H1 (cell line): ENCODE measurements at regions not wholly inside any gene's neighbourhood (a gene's known extent, or its start where the extent isn't known, plus 50 kb on each side); places are given as distances from the start of the nearest gene placed in this dataset.
A peak's percentile ranks its signal among the peaks of the same experiment; 100 is the strongest.

Experiments
- CTCF ChIA-PET: fragments of 300-600 bp; sonication (Branson Sonifier 250); formaldehyde crosslinking; loops from one replicate; lab custom pipeline; 2021; ENCODE audit not compliant: partially characterized antibody; lab: Charles Lee
- POLR2A ChIA-PET: fragments of 300-600 bp; sonication (Branson Sonifier 250); formaldehyde crosslinking; loops from one replicate; lab custom pipeline; 2021; ENCODE audit warnings: inconsistent platforms; ENCODE audit not compliant: partially characterized antibody; lab: Charles Lee
- DNase-seq, 2 experiments: peaks; one replicate each; pipeline versions ENCODE4 v3.0.0 to v3.0.0-alpha.2; 2010 to 2022; ENCODE audit warnings: low spot score in 2 of 2, low read depth in 1 of 2, mixed read lengths in 1 of 2
- FAIRE-seq: peaks from 2 replicates; lab custom pipeline; 2011; peaks lifted over from hg19 to GRCh38; lab: Jason Lieb, UNC
- H2AFZ ChIP-seq: 2 replicates; pipeline ENCODE4 v1.8.1; 2012; ENCODE audit warnings: low read length, inconsistent platforms
- H2AK5ac ChIP-seq: 2 replicates; pipeline ENCODE4 v1.6.1; 2013; ENCODE audit warnings: low read depth, low read length
- H2BK120ac ChIP-seq: replicated peaks from 2 replicates; pipeline ENCODE3; 2013; ENCODE audit warnings: low read depth, low read length, inconsistent platforms
- H2BK12ac ChIP-seq: 2 replicates; pipeline ENCODE4 v1.6.1; 2013; ENCODE audit warnings: low read depth, low read length
- H2BK15ac ChIP-seq: 2 replicates; pipeline ENCODE4 v1.6.1; 2013; ENCODE audit warnings: low read length
- H2BK20ac ChIP-seq: 2 replicates; pipeline ENCODE4 v1.6.1; 2013; ENCODE audit warnings: low read length
- H2BK5ac ChIP-seq: 2 replicates; pipeline ENCODE4 v1.6.1; 2013; ENCODE audit warnings: low read depth, low read length
- H3K14ac ChIP-seq: 2 replicates; pipeline ENCODE4 v1.6.1; 2013; ENCODE audit warnings: inconsistent platforms; ENCODE audit not compliant: insufficient read length
- H3K18ac ChIP-seq: 2 replicates; pipeline ENCODE4 v1.6.1; 2013; ENCODE audit warnings: low read length; ENCODE audit errors: extremely low read depth
- H3K23ac ChIP-seq: 2 replicates; pipeline ENCODE4 v1.6.1; 2013; ENCODE audit warnings: inconsistent platforms; ENCODE audit not compliant: insufficient read length
- H3K23me2 ChIP-seq: 2 replicates; pipeline ENCODE4 v1.6.1; 2013; ENCODE audit warnings: low read depth, low read length
- H3K27ac ChIP-seq: 2 replicates; pipeline ENCODE4 v1.6.1; 2011; ENCODE audit warnings: low read depth, low read length, inconsistent platforms
- H3K27me3 ChIP-seq, 4 experiments: replicated peaks in 1 of 4; 1 replicate in 1 of 4; 2 replicates in 3 of 4; pipeline versions ENCODE4 v1.6.1 to v1.8.1; 2011 to 2013; ENCODE audit warnings: low read length in 3 of 4, mild to moderate bottlenecking in 3 of 4, inconsistent platforms in 2 of 4, mixed read lengths in 2 of 4, moderate library complexity in 1 of 4; ENCODE audit not compliant: control insufficient read depth in 3 of 4, insufficient read depth in 3 of 4; ENCODE audit errors: extremely low read depth in 1 of 4
- H3K36me3 ChIP-seq, 4 experiments: 2 replicates each; pipeline versions ENCODE4 v1.6.1 to v1.8.1; 2011 to 2013; ENCODE audit warnings: mild to moderate bottlenecking in 4 of 4, low read length in 3 of 4, moderate library complexity in 2 of 4, control low read depth in 1 of 4, inconsistent platforms in 1 of 4; ENCODE audit not compliant: insufficient read depth in 4 of 4, control insufficient read depth in 2 of 4
- H3K4ac ChIP-seq: replicated peaks from 2 replicates; pipeline ENCODE3; 2013; ENCODE audit warnings: low read length, low read depth, mixed read lengths, inconsistent platforms; ENCODE audit not compliant: insufficient read length
- H3K4me1 ChIP-seq, 4 experiments: replicated peaks in 1 of 4; 1 replicate in 1 of 4; 2 replicates in 3 of 4; pipeline versions ENCODE4 v1.6.1 to v1.8.1; 2011 to 2013; ENCODE audit warnings: low read length in 3 of 4, inconsistent platforms in 2 of 4, mixed read lengths in 1 of 4; ENCODE audit not compliant: insufficient read depth in 4 of 4, control insufficient read depth in 3 of 4
- H3K4me2 ChIP-seq, 2 experiments: 2 replicates each; pipeline versions ENCODE4 v1.6.1 to v1.8.1; 2011 to 2013; ENCODE audit warnings: low read depth in 2 of 2, low read length in 2 of 2, control low read depth in 1 of 2, inconsistent platforms in 1 of 2, mild to moderate bottlenecking in 1 of 2; ENCODE audit not compliant: insufficient read depth in 1 of 2
- H3K4me3 ChIP-seq, 4 experiments: fragments of 200-600, 300-600 bp in 1 of 4; sonication (generic), shearing (Covaris generic), sonication (Bioruptor Twin) in 1 of 4; 2 replicates each; pipeline versions ENCODE4 v1.5.1 to v1.8.1; 2011 to 2016; ENCODE audit warnings: low read length in 4 of 4, low read depth in 3 of 4, control low read depth in 2 of 4, inconsistent platforms in 2 of 4, mild to moderate bottlenecking in 2 of 4, mixed read lengths in 1 of 4, moderate library complexity in 1 of 4; ENCODE audit not compliant: insufficient read depth in 2 of 4; ENCODE audit errors: extremely low read depth in 1 of 4
- H3K56ac ChIP-seq: replicated peaks from 2 replicates; pipeline ENCODE3; 2013; ENCODE audit warnings: low read depth, mild to moderate bottlenecking, mixed read lengths, low read length, inconsistent platforms; ENCODE audit not compliant: insufficient read length
- H3K79me1 ChIP-seq: 2 replicates; pipeline ENCODE4 v1.6.1; 2013; ENCODE audit warnings: low read depth, low read length, control low read depth
- H3K79me2 ChIP-seq, 2 experiments: 2 replicates each; pipeline versions ENCODE4 v1.6.1 to v1.8.1; 2012 to 2013; ENCODE audit warnings: low read length in 2 of 2, mild to moderate bottlenecking in 2 of 2, inconsistent platforms in 1 of 2; ENCODE audit not compliant: insufficient read depth in 2 of 2, control insufficient read depth in 1 of 2
- H3K9ac ChIP-seq, 4 experiments: replicated peaks in 1 of 4; 1 replicate in 1 of 4; 2 replicates in 3 of 4; pipeline versions ENCODE4 v1.6.1 to v1.8.1; 2011 to 2013; ENCODE audit warnings: low read depth in 3 of 4, low read length in 3 of 4, control low read depth in 2 of 4, mild to moderate bottlenecking in 2 of 4, moderate library complexity in 2 of 4, inconsistent platforms in 1 of 4; ENCODE audit errors: extremely low read depth in 1 of 4
- H3K9me3 ChIP-seq, 2 experiments: 2 replicates each; pipeline versions ENCODE4 v1.6.1 to v1.8.1; 2012 to 2013; ENCODE audit warnings: mild to moderate bottlenecking in 2 of 2, moderate library complexity in 2 of 2, control low read depth in 1 of 2, inconsistent platforms in 1 of 2, low read depth in 1 of 2, low read length in 1 of 2, mixed read lengths in 1 of 2; ENCODE audit not compliant: insufficient read depth in 2 of 2
- H4K20me1 ChIP-seq, 2 experiments: replicated peaks in 1 of 2; 2 replicates each; pipeline versions ENCODE3 to v1.8.1; 2011 to 2013; ENCODE audit warnings: inconsistent platforms in 2 of 2, low read length in 2 of 2, mild to moderate bottlenecking in 1 of 2; ENCODE audit not compliant: insufficient read depth in 2 of 2, control insufficient read depth in 1 of 2
- H4K5ac ChIP-seq: 2 replicates; pipeline ENCODE4 v1.6.1; 2013; ENCODE audit warnings: low read length, low read depth, mixed read lengths, inconsistent platforms; ENCODE audit not compliant: insufficient read length
- H4K8ac ChIP-seq: 2 replicates; pipeline ENCODE4 v1.8.0; 2013; ENCODE audit warnings: mild to moderate bottlenecking, moderate library complexity, low read length, inconsistent platforms; ENCODE audit not compliant: insufficient read depth; ENCODE audit errors: extremely low read depth
- H4K91ac ChIP-seq: replicated peaks from 2 replicates; pipeline ENCODE3; 2013; ENCODE audit warnings: low read length, mixed read lengths, inconsistent platforms; ENCODE audit not compliant: insufficient read length
- ATF2 ChIP-seq: IDR thresholded peaks from 2 replicates; pipeline ENCODE4 v1.6.1; 2012; ENCODE audit warnings: low read length, inconsistent platforms
- ATF3 ChIP-seq: IDR thresholded peaks from 2 replicates; pipeline ENCODE4 v1.6.1; 2011; ENCODE audit warnings: low read depth, mild to moderate bottlenecking, low read length; ENCODE audit not compliant: insufficient read depth
- BACH1 ChIP-seq: IDR thresholded peaks from 2 replicates; pipeline ENCODE4 v1.6.1; 2012; ENCODE audit warnings: low read length, improper control_type of control experiment
- BRCA1 ChIP-seq: IDR thresholded peaks from 2 replicates; pipeline ENCODE4 v1.6.1; 2012; ENCODE audit warnings: low read depth, low read length, improper control_type of control experiment
- CEBPB ChIP-seq: IDR thresholded peaks from 2 replicates; pipeline ENCODE4 v1.6.1; 2012; ENCODE audit warnings: low read depth, low read length
- MAFK ChIP-seq: IDR thresholded peaks from 2 replicates; pipeline ENCODE4 v1.6.1; 2012; ENCODE audit warnings: low read depth, mild to moderate bottlenecking, improper control_type of control experiment, low read length
- NRF1 ChIP-seq: IDR thresholded peaks from 2 replicates; pipeline ENCODE4 v1.6.1; 2011; ENCODE audit warnings: mild to moderate bottlenecking, low read depth, low read length, improper control_type of control experiment
- POLR2A ChIP-seq, 2 experiments: IDR thresholded peaks; 1 replicate in 1 of 2; 2 replicates in 1 of 2; pipeline ENCODE4 v1.6.1; 2011; ENCODE audit warnings: low read depth in 2 of 2, low read length in 2 of 2, mild to moderate bottlenecking in 2 of 2; ENCODE audit errors: control extremely low read depth in 1 of 2
- RXRA ChIP-seq: IDR thresholded peaks from 2 replicates; pipeline ENCODE4 v1.6.1; 2011; ENCODE audit warnings: low read depth, mild to moderate bottlenecking, low read length, moderate library complexity; ENCODE audit not compliant: insufficient read depth
- SP1 ChIP-seq: IDR thresholded peaks from 2 replicates; pipeline ENCODE4 v1.6.1; 2011; ENCODE audit warnings: low read depth, low read length
- SUZ12 ChIP-seq: fragments of 200-600 bp; sonication (generic); IDR thresholded peaks from 2 replicates; pipeline ENCODE4 v1.6.1; 2012; ENCODE audit warnings: mild to moderate bottlenecking, inconsistent platforms, low read length, moderate library complexity, mixed read lengths
- TCF12 ChIP-seq: IDR thresholded peaks from 2 replicates; pipeline ENCODE4 v1.6.1; 2011; ENCODE audit warnings: low read depth, mild to moderate bottlenecking, low read length
- TEAD4 ChIP-seq: IDR thresholded peaks from 2 replicates; pipeline ENCODE4 v1.6.1; 2012; ENCODE audit warnings: low read depth, low read length, inconsistent platforms, mixed read lengths
- YY1 ChIP-seq: IDR thresholded peaks from 2 replicates; pipeline ENCODE4 v1.6.1; 2011; ENCODE audit warnings: low read depth, mild to moderate bottlenecking, low read length
- WGBS, 2 experiments: shearing (Covaris generic) in 1 of 2; methylation state at CpG; one replicate each; pipeline versions ENCODE4 v1.1.6 to v1.1.7; 2013 to 2015; ENCODE audit warnings: low lambda C conversion rate in 2 of 2, mixed read lengths in 2 of 2, inconsistent platforms in 1 of 2, low coverage in 1 of 2, missing lambda C conversion rate in 1 of 2; ENCODE audit not compliant: insufficient replicate concordance in 2 of 2, insufficient coverage in 1 of 2, insufficient read length in 1 of 2; ENCODE audit errors: extremely low coverage in 1 of 2, missing lambda C conversion rate in 1 of 2; 5-methylcytosine and 5-hydroxymethylcytosine counted together

GRCh38 chr12:92234533-92234932 is 88.9 kb upstream of the BTG1 start:
- Histone ChIP-seq H3K4me1 (no peaks in the 10 kb centered on the region), H4K91ac (no peak overlapping the region), H3K23ac (no peak overlapping the region), H2AK5ac (no peak overlapping the region), H3K36me3 (no peaks in the 10 kb centered on the region), H3K14ac (no peak overlapping the region), H2BK20ac (no peak overlapping the region), H3K4me3 (no peak overlapping the region), H3K9ac (no peak overlapping the region), H3K4ac (no peak overlapping the region), H3K79me1 (no peaks in the 10 kb centered on the region), H3K23me2 (no peaks in the 10 kb centered on the region), H3K4me2 (no peak overlapping the region), H2BK5ac (no peak overlapping the region), H3K56ac (no peak overlapping the region), H3K27ac (no peak overlapping the region), H3K27me3 (no peaks in the 10 kb centered on the region), H3K79me2 (no peaks in the 10 kb centered on the region), H2BK12ac (no peak overlapping the region), H2BK15ac (no peak overlapping the region), H3K18ac (no peak overlapping the region), H3K9me3 (no peaks in the 10 kb centered on the region), H4K5ac (no peak overlapping the region), H4K20me1 (peaks cover 0 to 1% of the 10 kb centered on the region in 2 experiments), H4K8ac (no peak overlapping the region), H2BK120ac (no peak overlapping the region), H2AFZ (peak overlapping the region; percentile 80)
- WGBS, 2 experiments = 100% methylated on average over 1 of the region's 1 CpG; no CpG with 5 or more reads in 1 of the 2 experiments
- DNase-seq = no peak
- no peak for FAIRE-seq
- CTCF ChIA-PET = no interaction called here
- POLR2A ChIA-PET = interaction anchor here (1.2 kb wide), 1 partner anchor 90 kb away, joined by 4 read pairs; no protein-coding TSS in a partner anchor
- no peak for TF ChIP-seq MAFK
- TF ChIP-seq POLR2A (IDR thresholded peaks at IDR 0.05; ENCODE audit: control extremely low read depth in 1 of 2, low read depth in 2 of 2, low read length in 2 of 2) = no peak
- TF ChIP-seq CEBPB = no peak
- no peak for TF ChIP-seq YY1
- TF ChIP-seq TEAD4 = no peak
- TF ChIP-seq BRCA1 = no peak
- TF ChIP-seq SUZ12 = no peak
- TF ChIP-seq TCF12 = no peak
- TF ChIP-seq NRF1 = no peak
- TF ChIP-seq RXRA = no peak
- no peak for TF ChIP-seq BACH1
- TF ChIP-seq ATF3 = no peak
- TF ChIP-seq ATF2 = no peak
- TF ChIP-seq SP1 = no peak
